Mammary epithelial cell (primary cell): ENCODE measurements at regions not wholly inside any gene's neighbourhood (a gene's known extent, or its start where the extent isn't known, plus 50 kb on each side); places are given as distances from the start of the nearest gene placed in this dataset.

Experiments used
- CTCF ChIP-seq, 2 donors: IDR thresholded peaks in 1 of 2; conservative IDR thresholded peaks in 1 of 2; 2 replicates each; pipeline ENCODE4 v1.5.1; 2011 to 2012; ENCODE audit warnings: inconsistent platforms in 2 of 2, low read length in 2 of 2, mild to moderate bottlenecking in 2 of 2, control low read depth in 1 of 2, low read depth in 1 of 2; ENCODE audit not compliant: insufficient read depth in 1 of 2; ENCODE audit errors: extremely low read depth in 1 of 2
- EZH2 ChIP-seq: IDR thresholded peaks from 2 replicates; pipeline ENCODE4 v1.6.1; 2012; ENCODE audit warnings: low read length, inconsistent platforms, borderline replicate concordance

GRCh38 chr13:83950293-83950692, 68.0 kb upstream of the SLITRK1 start:
- TF ChIP-seq CTCF (conservative IDR thresholded peaks at IDR 0.05 in 1 of 2, IDR thresholded peaks at IDR 0.05 in 1 of 2; ENCODE audit: extremely low read depth in 1 of 2, insufficient read depth in 1 of 2, low read depth in 1 of 2, low read length in 2 of 2) (no peak), EZH2 (no peak)
